ENCODE measurements at regions not wholly inside any gene's neighbourhood (a gene's known extent, or its start where the extent isn't known, plus 50 kb on each side); places are given as distances from the start of the nearest gene placed in this dataset.

DNA sequence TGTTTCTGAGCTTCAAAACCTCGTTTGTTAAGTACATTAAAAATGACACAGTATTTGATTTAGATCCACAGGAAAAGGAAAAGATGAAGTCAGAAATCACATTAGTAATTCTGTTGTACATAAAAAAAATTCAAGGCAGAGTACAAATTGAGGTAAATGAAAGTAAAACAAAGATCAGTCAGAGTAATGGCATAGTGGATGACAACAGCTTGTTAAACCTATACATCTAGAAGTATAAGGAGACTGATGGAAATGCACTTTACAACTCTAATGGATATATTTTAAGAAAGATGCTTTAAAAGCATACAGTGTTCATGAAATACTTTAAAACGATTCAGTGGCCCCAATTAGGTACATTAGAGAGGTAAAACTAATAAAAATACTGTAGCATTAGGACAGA, 631.3 kb upstream of the SEMA6A start:
- TF ChIP-seq, protein P1, sequence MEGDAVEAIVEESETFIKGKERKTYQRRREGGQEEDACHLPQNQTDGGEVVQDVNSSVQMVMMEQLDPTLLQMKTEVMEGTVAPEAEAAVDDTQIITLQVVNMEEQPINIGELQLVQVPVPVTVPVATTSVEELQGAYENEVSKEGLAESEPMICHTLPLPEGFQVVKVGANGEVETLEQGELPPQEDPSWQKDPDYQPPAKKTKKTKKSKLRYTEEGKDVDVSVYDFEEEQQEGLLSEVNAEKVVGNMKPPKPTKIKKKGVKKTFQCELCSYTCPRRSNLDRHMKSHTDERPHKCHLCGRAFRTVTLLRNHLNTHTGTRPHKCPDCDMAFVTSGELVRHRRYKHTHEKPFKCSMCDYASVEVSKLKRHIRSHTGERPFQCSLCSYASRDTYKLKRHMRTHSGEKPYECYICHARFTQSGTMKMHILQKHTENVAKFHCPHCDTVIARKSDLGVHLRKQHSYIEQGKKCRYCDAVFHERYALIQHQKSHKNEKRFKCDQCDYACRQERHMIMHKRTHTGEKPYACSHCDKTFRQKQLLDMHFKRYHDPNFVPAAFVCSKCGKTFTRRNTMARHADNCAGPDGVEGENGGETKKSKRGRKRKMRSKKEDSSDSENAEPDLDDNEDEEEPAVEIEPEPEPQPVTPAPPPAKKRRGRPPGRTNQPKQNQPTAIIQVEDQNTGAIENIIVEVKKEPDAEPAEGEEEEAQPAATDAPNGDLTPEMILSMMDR (conservative IDR thresholded peaks at IDR 0.05; ENCODE audit: low read depth in 2 of 2), result no peak
- TF ChIP-seq EZH2 (IDR thresholded peaks at IDR 0.05; ENCODE audit: low read depth, unreplicated experiment) (no peak), POLR2AphosphoS5 (IDR thresholded peaks at IDR 0.05; ENCODE audit: low read depth) (no peak), EZH2phosphoT487 (IDR thresholded peaks at IDR 0.05; ENCODE audit: unreplicated experiment) (no peak)

Data from GM23338 (cell line).